ENCODE measurements at regions not wholly inside any gene's neighbourhood (a gene's known extent, or its start where the extent isn't known, plus 50 kb on each side); places are given as distances from the start of the nearest gene placed in this dataset.

GRCh38 chr11:134538742-134539141 is 126.7 kb upstream of the B3GAT1 start:
- TF ChIP-seq ZFP30 (CRISPR knock-in tag; IDR thresholded peaks at IDR 0.05) (no peak), CREB5 (CRISPR knock-in tag; IDR thresholded peaks at IDR 0.05; ENCODE audit: low read depth) (no peak), ZNF8 (CRISPR knock-in tag; IDR thresholded peaks at IDR 0.05) (no peak), BACH2 (CRISPR knock-in tag; IDR thresholded peaks at IDR 0.05; ENCODE audit: borderline replicate concordance) (no peak), PATZ1 (CRISPR knock-in tag; IDR thresholded peaks at IDR 0.05; ENCODE audit: borderline replicate concordance) (no peak), ARNTL (CRISPR knock-in tag; IDR thresholded peaks at IDR 0.05; ENCODE audit: borderline replicate concordance, low read depth) (no peak), CSDC2 (CRISPR knock-in tag; IDR thresholded peaks at IDR 0.05) (no peak), ISL1 (CRISPR knock-in tag; IDR thresholded peaks at IDR 0.05) (no peak), ZNF565 (CRISPR knock-in tag; conservative IDR thresholded peaks at IDR 0.05; ENCODE audit: low read depth) (no peak)
